ENCODE measurements at regions not wholly inside any gene's neighbourhood (a gene's known extent, or its start where the extent isn't known, plus 50 kb on each side); places are given as distances from the start of the nearest gene placed in this dataset.
A peak's percentile ranks its signal among the peaks of the same experiment; 100 is the strongest.

DNA sequence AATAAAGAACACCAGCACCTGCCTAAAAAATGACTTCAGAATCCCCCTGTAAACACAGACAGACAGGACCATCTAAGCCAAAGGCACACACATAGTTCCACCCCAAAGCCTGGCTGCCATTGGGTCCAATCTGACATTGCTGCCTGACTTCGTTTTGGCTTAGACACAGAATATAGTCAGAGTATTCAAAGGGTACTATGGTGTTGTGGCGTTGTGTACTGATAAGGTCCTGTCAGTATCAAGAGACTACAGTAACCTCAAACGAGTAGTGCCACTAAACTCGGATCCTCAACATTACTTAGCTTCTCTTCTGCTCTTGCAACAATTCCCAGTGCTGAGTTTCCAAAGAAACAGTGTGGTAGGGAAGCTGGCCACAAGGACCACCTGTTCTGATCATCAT lies 169.3 kb upstream of the NR5A2 start:
- TF ChIP-seq, protein P1, sequence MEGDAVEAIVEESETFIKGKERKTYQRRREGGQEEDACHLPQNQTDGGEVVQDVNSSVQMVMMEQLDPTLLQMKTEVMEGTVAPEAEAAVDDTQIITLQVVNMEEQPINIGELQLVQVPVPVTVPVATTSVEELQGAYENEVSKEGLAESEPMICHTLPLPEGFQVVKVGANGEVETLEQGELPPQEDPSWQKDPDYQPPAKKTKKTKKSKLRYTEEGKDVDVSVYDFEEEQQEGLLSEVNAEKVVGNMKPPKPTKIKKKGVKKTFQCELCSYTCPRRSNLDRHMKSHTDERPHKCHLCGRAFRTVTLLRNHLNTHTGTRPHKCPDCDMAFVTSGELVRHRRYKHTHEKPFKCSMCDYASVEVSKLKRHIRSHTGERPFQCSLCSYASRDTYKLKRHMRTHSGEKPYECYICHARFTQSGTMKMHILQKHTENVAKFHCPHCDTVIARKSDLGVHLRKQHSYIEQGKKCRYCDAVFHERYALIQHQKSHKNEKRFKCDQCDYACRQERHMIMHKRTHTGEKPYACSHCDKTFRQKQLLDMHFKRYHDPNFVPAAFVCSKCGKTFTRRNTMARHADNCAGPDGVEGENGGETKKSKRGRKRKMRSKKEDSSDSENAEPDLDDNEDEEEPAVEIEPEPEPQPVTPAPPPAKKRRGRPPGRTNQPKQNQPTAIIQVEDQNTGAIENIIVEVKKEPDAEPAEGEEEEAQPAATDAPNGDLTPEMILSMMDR (IDR thresholded peaks at IDR 0.05; ENCODE audit: insufficient read depth, low read length, missing control alignments), result no peak
- CTCF ChIA-PET, result no interaction called here
- H3K4me3 ChIP-seq (ENCODE audit: low read depth, low read length), result no peak overlapping the region
- POLR2A ChIA-PET, result interaction anchor here (0.8 kb wide), 1 partner anchor 9 kb away, joined by 3 read pairs; no protein-coding TSS in a partner anchor
- no peak for DNase-seq (ENCODE audit: low read depth, low spot score)

DNA sequence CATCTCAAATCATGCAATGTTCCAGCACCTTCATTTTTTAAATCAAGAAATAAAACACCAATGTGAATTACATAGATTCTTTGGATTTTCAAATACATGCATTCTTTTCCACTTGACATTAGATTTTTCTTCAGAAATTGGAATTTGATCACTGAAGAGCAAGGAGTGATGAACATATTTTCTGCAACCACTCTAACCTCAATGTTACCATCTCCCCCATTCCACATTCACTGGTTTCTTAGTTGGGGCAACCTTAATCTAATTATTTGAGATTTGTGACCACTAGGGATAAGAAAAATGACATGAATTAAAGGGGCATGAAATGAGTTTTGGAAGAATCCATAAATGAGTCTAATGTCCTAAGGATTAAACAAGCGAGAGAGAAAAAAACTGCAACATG lies 168.7 kb upstream of the NR5A2 start:
- CTCF ChIA-PET, result no interaction called here
- POLR2A ChIA-PET, result no interaction called here
- H3K4me3 ChIP-seq (ENCODE audit: low read depth, low read length), result no peak overlapping the region
- no peak for DNase-seq (ENCODE audit: low read depth, low spot score)
- TF ChIP-seq, protein P1 (IDR thresholded peaks at IDR 0.05; ENCODE audit: insufficient read depth, low read length, missing control alignments), result no peak

DNA sequence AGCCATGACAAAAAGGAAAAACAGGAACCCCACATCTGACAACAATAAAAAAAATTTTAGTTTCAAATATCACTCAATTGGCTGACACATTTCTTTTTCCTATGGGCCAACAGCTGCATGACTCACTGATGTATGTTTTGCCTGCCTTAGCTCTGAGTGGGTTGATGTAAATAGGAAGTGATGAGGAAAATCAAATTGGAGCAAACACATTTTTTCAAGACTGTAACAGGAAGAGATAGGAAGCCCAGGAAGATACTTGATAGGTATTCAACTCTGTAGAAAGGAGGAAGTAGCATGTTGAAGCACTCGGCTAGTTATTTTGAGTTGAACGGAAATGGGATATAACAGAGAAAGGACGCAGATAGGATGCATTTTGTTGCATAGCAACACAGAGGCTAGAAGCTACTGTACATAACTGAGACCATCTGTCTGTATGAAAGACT lies 168.0 kb upstream of the NR5A2 start:
- no peak overlapping the region for H3K4me3 ChIP-seq (ENCODE audit: low read depth, low read length)
- CTCF ChIA-PET, result no interaction called here
- TF ChIP-seq, protein P1 (IDR thresholded peaks at IDR 0.05; ENCODE audit: insufficient read depth, low read length, missing control alignments), result no peak
- POLR2A ChIA-PET, result no interaction called here
- peak; percentile 14 for DNase-seq (ENCODE audit: low read depth, low spot score)

DNA sequence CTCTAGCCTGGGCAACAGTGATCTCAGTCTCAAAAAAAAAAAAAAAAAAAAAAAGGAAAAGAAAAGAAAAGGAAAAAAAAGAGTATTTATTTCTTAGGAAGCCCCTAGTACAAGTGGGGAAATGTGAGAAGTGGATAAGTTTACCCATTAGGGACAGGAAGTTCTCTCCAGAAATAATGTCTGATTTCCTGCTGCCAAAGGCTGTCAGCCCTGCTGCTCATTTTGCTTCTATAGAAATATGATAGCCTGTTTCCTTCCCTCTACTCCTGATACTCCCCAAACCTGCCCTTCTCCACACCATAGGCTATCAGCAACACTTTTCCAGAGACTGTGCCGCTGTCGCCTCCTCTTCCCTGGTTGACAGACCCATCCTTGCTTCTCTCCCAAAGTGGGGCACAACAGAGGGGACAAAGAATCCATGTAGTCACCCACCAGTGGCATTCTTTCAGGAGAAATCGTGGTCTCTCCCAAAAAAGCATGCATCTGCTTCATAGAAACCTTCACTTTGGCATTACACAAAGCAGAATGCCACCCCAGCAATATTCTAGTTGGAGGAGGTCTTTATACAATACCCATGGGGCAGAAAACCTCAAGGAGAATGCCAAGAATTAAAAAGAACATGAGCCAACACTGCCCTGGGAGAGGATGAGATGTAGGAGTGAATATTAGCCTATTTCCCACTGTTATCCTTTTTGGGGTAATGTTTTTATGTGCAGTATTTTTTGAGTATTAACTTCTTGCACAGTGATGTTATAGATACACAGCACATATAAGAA lies 166.3 kb upstream of the NR5A2 start:
- no peak overlapping the region for H3K4me3 ChIP-seq (ENCODE audit: low read depth, low read length)
- TF ChIP-seq, protein P1 (IDR thresholded peaks at IDR 0.05; ENCODE audit: insufficient read depth, low read length, missing control alignments), result no peak
- CTCF ChIA-PET, result no interaction called here
- POLR2A ChIA-PET, result no interaction called here
- no peak for DNase-seq (ENCODE audit: low read depth, low spot score)

DNA sequence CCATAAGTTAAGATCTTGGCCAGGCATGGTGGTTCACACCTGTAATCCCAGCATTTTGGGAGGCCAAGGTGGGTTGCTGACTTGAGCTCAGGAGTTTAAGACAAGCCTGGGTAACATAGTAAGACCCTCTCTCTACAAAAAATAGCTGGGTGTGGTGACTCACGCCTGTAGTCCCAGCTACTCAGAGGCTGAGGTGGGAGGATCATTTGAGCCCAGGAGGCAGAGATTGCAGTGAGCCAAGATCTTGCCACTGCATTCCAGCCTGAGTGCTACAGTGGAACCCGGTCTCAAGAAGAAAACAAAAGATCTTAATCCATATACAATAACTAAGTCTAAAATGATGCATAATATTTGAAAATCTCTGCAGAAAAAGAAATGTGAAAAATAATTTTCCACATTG lies 165.5 kb upstream of the NR5A2 start:
- H3K4me3 ChIP-seq (ENCODE audit: low read depth, low read length), result no peak overlapping the region
- TF ChIP-seq, protein P1 (IDR thresholded peaks at IDR 0.05; ENCODE audit: insufficient read depth, low read length, missing control alignments), result no peak
- ChIA-PET POLR2A (no interaction called here), CTCF (no interaction called here)
- no peak for DNase-seq (ENCODE audit: low read depth, low spot score)

DNA sequence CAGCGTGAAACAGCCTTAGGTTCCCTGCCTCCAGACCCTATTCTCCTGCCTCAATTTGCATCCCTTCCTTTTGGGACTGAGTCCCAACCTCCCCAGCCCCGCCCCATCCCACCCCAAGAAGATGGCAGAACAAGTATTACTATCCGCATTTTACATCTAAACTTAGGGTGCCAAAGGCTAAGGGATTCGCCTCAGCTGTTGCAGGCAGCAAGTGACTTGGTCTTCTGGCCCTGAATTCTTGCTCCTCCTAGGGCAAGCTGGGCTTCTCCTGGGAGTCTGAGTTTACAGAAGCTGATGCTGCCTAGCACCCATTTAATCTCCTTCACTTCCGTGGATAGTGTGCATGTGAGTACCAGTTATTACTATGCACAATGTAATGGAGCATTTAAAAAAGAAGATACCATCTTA lies 161.3 kb upstream of the NR5A2 start:
- no peak overlapping the region for H3K4me3 ChIP-seq (ENCODE audit: low read depth, low read length)
- TF ChIP-seq, protein P1 (IDR thresholded peaks at IDR 0.05; ENCODE audit: insufficient read depth, low read length, missing control alignments), result no peak
- DNase-seq (ENCODE audit: low read depth, low spot score), result no peak
- ChIA-PET POLR2A (no interaction called here), CTCF (no interaction called here)

All from AG04449 (cell line).